Fibroblast of lung (primary cell): ENCODE measurements at regions not wholly inside any gene's neighbourhood (a gene's known extent, or its start where the extent isn't known, plus 50 kb on each side); places are given as distances from the start of the nearest gene placed in this dataset.

Source experiments
- EZH2 ChIP-seq: IDR thresholded peaks from 2 replicates; pipeline ENCODE4 v1.5.1; 2012; ENCODE audit warnings: low read length, control low read depth, mild to moderate bottlenecking; ENCODE audit errors: missing control alignments
- TF ChIP-seq, protein P1 (sequence below), 2 donors: IDR thresholded peaks in 1 of 2; conservative IDR thresholded peaks in 1 of 2; 1 replicate in 1 of 2; 2 replicates in 1 of 2; pipeline ENCODE4 v1.5.1; 2011 to 2012; ENCODE audit warnings: low read length in 2 of 2, control low read depth in 1 of 2, inconsistent platforms in 1 of 2, low read depth in 1 of 2, mild to moderate bottlenecking in 1 of 2

DNA sequence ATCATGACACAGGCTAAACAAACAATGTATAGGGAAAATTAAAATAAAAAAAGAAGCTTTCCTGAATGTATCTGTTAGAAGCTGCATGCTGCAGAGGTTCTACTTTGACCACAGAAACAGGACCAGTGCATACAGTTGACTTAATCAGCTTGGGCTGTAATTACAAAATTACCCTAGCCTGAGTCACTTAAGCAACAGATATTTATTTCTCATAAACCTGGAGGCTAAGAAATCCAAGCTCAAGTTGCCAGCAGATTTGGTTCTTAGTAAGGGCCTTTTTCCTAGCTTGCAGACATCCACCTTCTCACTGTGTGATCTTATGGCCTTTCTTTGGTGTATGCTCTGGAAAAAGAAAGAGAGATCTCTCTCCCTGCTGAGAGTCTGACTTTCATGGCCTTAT, 946.5 kb upstream of the RAG2 start:
- TF ChIP-seq, protein P1, sequence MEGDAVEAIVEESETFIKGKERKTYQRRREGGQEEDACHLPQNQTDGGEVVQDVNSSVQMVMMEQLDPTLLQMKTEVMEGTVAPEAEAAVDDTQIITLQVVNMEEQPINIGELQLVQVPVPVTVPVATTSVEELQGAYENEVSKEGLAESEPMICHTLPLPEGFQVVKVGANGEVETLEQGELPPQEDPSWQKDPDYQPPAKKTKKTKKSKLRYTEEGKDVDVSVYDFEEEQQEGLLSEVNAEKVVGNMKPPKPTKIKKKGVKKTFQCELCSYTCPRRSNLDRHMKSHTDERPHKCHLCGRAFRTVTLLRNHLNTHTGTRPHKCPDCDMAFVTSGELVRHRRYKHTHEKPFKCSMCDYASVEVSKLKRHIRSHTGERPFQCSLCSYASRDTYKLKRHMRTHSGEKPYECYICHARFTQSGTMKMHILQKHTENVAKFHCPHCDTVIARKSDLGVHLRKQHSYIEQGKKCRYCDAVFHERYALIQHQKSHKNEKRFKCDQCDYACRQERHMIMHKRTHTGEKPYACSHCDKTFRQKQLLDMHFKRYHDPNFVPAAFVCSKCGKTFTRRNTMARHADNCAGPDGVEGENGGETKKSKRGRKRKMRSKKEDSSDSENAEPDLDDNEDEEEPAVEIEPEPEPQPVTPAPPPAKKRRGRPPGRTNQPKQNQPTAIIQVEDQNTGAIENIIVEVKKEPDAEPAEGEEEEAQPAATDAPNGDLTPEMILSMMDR (conservative IDR thresholded peaks at IDR 0.05 in 1 of 2, IDR thresholded peaks at IDR 0.05 in 1 of 2; ENCODE audit: low read depth in 1 of 2, low read length in 2 of 2): no peak
- TF ChIP-seq EZH2: no peak
